ENCODE measurements at regions not wholly inside any gene's neighbourhood (a gene's known extent, or its start where the extent isn't known, plus 50 kb on each side); places are given as distances from the start of the nearest gene placed in this dataset.

DNA sequence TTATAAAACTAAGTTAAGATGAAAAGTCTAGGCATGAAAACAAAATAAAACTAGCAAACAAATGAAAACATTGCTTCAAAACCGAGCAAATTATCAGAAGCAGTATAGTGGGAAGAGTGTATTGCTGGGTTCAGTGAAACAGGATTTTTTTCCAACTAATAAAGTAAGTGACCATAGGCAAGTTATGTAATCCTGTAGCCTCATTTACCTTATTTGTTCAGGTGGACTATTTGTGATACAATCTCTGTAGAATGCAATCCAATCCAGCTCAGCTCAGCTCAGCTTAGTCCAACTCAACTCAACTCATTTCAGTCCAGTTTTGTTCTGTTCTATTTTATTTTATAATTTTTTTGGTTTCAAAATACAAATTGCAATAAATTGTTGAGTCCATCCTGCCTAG is 276.7 kb upstream of the LRIG3 start:
- DNase-seq = no peak

DNA sequence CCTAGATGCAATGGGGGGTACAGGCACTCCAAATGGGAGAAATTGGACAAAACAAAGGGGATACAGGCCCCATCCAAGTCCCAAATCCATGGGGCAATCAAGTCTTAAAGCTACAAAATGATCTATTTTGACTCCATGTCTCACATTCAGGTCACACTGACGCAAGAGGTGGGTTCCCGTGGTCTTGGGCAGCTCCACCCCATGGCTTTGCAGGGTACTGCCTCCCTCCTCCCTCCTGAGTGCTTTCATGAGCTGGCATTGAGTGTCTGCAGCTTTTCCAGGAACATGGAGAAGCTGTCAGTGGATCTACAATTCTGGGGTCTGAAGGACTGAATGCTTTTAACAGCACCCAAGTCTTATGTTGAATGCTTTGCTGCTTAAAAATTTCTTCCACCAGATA is 274.5 kb upstream of the LRIG3 start:
- no peak for DNase-seq

DNA sequence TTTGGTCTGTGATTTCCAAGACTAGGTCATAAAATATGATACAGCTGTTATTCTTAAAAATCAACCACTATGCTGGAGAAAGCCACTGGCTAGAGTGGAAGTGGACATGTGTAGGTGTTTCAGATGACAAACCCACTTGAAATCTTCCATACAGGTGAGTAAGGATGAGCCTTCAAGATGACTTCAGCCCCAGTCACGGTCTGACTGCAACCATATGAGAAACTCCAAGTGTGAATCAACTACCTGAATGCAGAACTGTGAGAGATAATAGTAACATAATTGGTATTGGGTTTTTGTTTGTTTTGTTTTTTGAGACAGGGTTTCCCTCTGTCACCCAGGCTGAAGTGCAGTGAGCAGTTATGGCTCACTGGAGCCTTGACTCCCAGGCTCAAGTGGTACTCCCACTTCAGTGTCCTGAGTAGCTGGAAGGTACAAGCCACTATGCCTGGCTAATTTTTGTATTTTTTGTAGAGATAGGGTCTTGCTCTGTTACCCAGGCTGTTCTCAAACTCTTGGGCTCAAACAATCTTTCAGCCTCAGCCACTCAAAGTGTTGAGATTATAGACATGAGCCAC is 273.3 kb upstream of the LRIG3 start:
- DNase-seq = no peak

DNA sequence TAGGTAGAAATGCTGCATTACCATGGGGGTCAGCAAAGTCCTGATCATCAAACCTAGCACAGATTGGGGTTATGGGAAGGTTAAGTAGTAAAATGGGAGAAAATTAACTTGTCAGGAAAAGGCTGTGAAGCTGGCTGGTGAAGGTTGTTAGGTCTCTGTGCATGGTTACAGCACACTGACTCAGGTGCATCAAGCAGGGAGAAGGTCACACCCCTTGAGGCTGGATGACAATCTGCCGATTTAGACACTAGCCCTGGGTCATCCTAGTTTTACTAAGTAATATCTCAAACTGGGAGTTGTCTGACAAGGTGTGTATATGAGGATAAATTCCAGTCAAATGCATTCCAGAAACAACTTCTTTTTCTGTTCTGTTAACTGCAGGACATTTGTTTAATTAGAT is 271.1 kb upstream of the LRIG3 start:
- no peak for DNase-seq

DNA sequence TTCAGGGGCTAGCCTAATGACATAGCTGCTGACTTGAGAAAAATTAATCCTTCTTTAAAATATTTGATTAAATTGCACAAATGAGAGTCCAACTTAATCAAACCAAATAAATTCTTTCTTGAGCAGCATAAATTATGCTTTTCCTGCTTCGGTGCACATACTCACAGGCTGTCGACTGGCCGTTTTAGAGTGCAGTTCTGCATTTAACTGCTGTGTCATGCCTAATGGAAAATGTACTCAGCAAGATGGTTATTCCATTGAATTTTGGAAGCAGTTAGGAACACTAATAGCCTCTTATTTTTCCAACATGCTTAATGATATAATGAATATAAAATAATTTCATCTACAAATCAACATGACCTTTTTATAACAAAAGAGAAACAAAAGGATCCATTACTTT is 266.1 kb upstream of the LRIG3 start:
- DNase-seq = no peak

DNA sequence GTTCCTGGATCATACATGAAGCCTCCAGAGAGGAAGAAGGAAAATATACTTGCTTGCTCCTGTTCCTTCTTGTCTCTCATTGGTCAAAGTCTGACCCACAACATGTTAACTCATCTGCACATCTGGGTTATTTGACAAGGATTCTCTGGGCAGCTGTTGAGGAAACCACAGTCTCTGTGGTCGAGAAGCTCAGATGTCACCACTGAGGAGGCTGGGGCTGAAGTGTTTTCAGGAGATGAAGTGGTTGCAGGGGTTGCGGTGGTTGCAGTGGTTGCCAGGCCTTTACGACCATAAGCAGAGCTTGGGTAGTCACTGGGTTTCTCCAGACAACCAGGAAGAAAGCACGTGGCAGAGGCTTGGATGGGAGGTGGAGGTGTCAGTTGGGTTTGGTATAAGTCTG is 265.0 kb upstream of the LRIG3 start:
- DNase-seq = no peak

GRCh38 chr12:59182658-59183455 is 262.6 kb upstream of the LRIG3 start:
- DNase-seq = no peak

GRCh38 chr12:59182191-59182590 is 261.9 kb upstream of the LRIG3 start:
- DNase-seq = no peak

DNA sequence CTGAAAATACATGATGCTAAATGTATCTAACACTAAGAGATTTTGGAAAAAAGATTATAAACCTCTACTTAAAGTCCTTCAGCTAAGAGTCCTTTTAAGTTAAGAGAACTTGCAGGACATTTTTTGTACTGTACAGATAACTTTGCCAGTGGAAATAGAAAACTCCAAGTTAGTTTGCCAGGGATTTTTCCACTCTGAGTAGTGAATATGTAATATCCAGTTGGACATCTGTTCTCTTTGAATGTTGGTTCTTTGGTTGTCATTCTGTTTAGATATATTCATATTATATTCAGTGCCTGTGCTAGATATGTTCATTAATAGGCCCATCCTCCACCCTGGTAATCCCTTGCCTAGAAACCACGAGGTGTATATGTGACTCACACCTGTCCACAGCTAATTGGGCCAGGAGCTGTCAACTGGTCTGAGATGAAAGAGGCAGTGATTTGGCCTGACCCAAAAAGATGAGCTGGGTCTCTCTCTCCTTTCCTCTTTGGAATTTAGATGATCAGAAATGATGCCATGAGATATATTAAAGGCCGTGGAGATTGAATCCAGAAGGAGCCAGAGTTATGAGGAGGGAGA is 261.0 kb upstream of the LRIG3 start:
- no peak for DNase-seq

GRCh38 chr12:59179231-59179630 is 258.9 kb upstream of the LRIG3 start:
- DNase-seq = no peak

GRCh38 chr12:59173695-59174094 is 253.4 kb upstream of the LRIG3 start:
- DNase-seq = no peak

GRCh38 chr12:59168647-59169046 is 248.3 kb upstream of the LRIG3 start:
- DNase-seq = no peak

GRCh38 chr12:59166457-59166856 is 246.2 kb upstream of the LRIG3 start:
- no peak for DNase-seq

DNA sequence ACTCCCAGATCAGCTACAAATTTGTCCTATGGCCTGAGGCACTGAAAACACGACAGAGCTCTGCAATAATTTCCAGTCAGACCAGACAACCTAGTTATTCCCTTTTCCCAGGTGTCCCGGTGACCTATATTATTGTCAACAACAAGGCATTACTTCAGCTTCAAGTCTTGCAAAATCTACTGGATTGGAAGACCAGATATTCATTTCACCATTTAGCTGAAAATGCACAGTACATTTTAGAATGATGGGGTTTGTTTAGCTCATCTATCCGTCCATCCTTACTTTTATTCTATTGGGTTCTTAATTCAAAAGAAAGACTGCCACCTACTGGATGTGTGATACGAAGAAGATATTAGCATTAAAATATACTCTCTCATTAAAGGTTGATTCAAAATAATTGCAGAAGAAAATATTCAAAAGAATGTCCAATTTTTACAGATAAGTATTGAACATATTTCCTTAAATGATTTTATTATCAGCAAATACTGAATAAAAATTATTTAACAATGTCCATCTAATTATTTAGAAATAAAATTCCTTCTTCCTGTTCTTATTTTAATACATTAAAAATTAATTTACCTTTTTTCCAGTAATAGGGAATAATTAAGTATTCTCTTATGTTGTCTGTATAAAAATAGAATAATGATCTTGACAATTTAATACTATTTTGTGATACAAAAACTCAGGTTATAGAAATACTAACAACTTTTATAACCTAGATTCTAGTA is 244.9 kb upstream of the LRIG3 start:
- DNase-seq = no peak

DNA sequence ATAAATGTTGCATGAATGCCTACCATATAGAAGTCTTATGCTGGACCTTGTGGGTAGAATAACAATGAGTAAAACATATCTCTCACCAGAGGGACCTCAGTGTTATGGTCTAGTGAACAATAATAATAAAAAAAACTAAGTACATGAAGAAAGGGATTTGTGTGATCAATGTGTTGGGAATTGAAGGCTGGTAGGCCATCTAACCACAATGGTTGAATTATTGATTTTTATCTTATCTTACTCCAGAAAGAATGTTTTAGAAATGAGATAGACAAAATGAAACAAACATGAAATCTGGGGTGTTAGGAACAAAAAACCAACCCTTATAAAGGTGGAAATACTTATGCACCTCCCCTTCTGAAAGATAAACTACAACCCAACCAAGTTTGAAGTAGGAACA is 243.9 kb upstream of the LRIG3 start:
- DNase-seq = no peak

- DNase-seq = no peak
Measured at GRCh38 chr12:59158681-59159080, 238.4 kb upstream of the LRIG3 start.

- DNase-seq = no peak
Measured at GRCh38 chr12:59158066-59158465, 237.8 kb upstream of the LRIG3 start.

- DNase-seq = no peak
Measured at GRCh38 chr12:59155448-59155847, 235.1 kb upstream of the LRIG3 start.

- DNase-seq = no peak
Measured at GRCh38 chr12:59151243-59151642, 230.9 kb upstream of the LRIG3 start.

- no peak for DNase-seq
Measured at GRCh38 chr12:59149995-59150642, 229.8 kb upstream of the LRIG3 start.

- DNase-seq = no peak
Measured at GRCh38 chr12:59147791-59148190, 227.5 kb upstream of the LRIG3 start.

- no peak for DNase-seq
Measured at GRCh38 chr12:59142183-59142790, 222.0 kb upstream of the LRIG3 start.

GRCh38 chr12:59134750-59135149 is 214.4 kb upstream of the LRIG3 start:
- DNase-seq = no peak

All from NK-92 treated with Interleukin-12 subunit alpha and Interleukin-12 subunit beta, amount 100 ng/mL, for 24 hours (cell line).